Stimulated activated CD4-positive, alpha-beta T cell treated with anti-CD3 and anti-CD28 coated beads, TNF-alpha, amount 100 ng/mL, for 4 hours (primary cell): ENCODE measurements at regions not wholly inside any gene's neighbourhood (a gene's known extent, or its start where the extent isn't known, plus 50 kb on each side); places are given as distances from the start of the nearest gene placed in this dataset.

Source experiments
- DNase-seq, 3 experiments: peaks; one replicate each; pipeline ENCODE4 v3.0.0-alpha.2; 2020; ENCODE audit warnings: low read depth in 3 of 3

GRCh38 chr1:184272175-184272866 lies 114.5 kb upstream of the C1orf21 start:
- no peak for DNase-seq

GRCh38 chr1:184276416-184276815 lies 110.4 kb upstream of the C1orf21 start:
- no peak for DNase-seq

- no peak for DNase-seq
These were observed 106.8 kb upstream of the C1orf21 start for GRCh38 chr1:184279911-184280458.

GRCh38 chr1:184283999-184284398 lies 102.8 kb upstream of the C1orf21 start:
- DNase-seq = no peak

- no peak for DNase-seq
These were observed 101.9 kb upstream of the C1orf21 start for GRCh38 chr1:184284900-184285299.

- DNase-seq = no peak
These were observed 101.3 kb upstream of the C1orf21 start for GRCh38 chr1:184285401-184286087.

- no peak for DNase-seq
These were observed 99.8 kb upstream of the C1orf21 start for GRCh38 chr1:184287001-184287400.

- no peak for DNase-seq
These were observed 96.8 kb upstream of the C1orf21 start for GRCh38 chr1:184289825-184290550.

GRCh38 chr1:184291701-184292100 lies 95.1 kb upstream of the C1orf21 start:
- DNase-seq = no peak

- DNase-seq = no peak
These were observed 94.7 kb upstream of the C1orf21 start for GRCh38 chr1:184292101-184292500.

GRCh38 chr1:184294101-184294500 lies 92.7 kb upstream of the C1orf21 start:
- DNase-seq = no peak

- no peak for DNase-seq
These were observed 90.2 kb upstream of the C1orf21 start for GRCh38 chr1:184296466-184297243.

- no peak for DNase-seq
These were observed 89.5 kb upstream of the C1orf21 start for GRCh38 chr1:184297244-184297750.

GRCh38 chr1:184298440-184299405 lies 88.1 kb upstream of the C1orf21 start:
- no peak for DNase-seq

GRCh38 chr1:184299406-184299790 lies 87.4 kb upstream of the C1orf21 start:
- DNase-seq = no peak

GRCh38 chr1:184299796-184300195 lies 87.0 kb upstream of the C1orf21 start:
- no peak for DNase-seq

GRCh38 chr1:184300446-184300845 lies 86.4 kb upstream of the C1orf21 start:
- DNase-seq = no peak

- DNase-seq = no peak
These were observed 85.6 kb upstream of the C1orf21 start for GRCh38 chr1:184301227-184301626.

- no peak for DNase-seq
These were observed 84.5 kb upstream of the C1orf21 start for GRCh38 chr1:184302346-184302745.

GRCh38 chr1:184310157-184310819 lies 76.5 kb upstream of the C1orf21 start:
- no peak for DNase-seq
